Memory B cell (primary cell): ENCODE measurements at regions not wholly inside any gene's neighbourhood (a gene's known extent, or its start where the extent isn't known, plus 50 kb on each side); places are given as distances from the start of the nearest gene placed in this dataset.

Experiments
- ATAC-seq: fragments of 150-1000 bp; cut with Tn5 transposase; 2 replicates; pipeline ENCODE4 v1.10.0; 2021; ENCODE audit warnings: low read depth, mild to moderate bottlenecking, moderate library complexity
- DNase-seq, 2 donors: peaks; one replicate each; pipeline ENCODE4 v3.0.0; 2022; ENCODE audit warnings: low spot score in 2 of 2
- H3K27ac Mint-ChIP-seq: one replicate; pipeline ENCODE4 v1.8.0; 2022; ENCODE audit warnings: mild to moderate bottlenecking, moderate library complexity, mixed read lengths
- H3K27me3 Mint-ChIP-seq: one replicate; pipeline ENCODE4 v1.8.0; 2022; ENCODE audit warnings: mixed read lengths
- H3K36me3 Mint-ChIP-seq: one replicate; pipeline ENCODE4 v1.8.0; 2022; ENCODE audit warnings: mild to moderate bottlenecking, mixed read lengths
- H3K4me1 Mint-ChIP-seq: one replicate; pipeline ENCODE4 v1.8.0; 2022; ENCODE audit warnings: mixed read lengths
- H3K4me3 Mint-ChIP-seq: one replicate; pipeline ENCODE4 v1.8.0; 2022; ENCODE audit warnings: mild to moderate bottlenecking, moderate library complexity, mixed read lengths
- H3K9me3 Mint-ChIP-seq: one replicate; pipeline ENCODE4 v1.8.0; 2022; ENCODE audit warnings: mixed read lengths

- H3K9me3 Mint-ChIP-seq = peaks cover 1% of the 10 kb centered on the region
- no peak overlapping the region for H3K27ac Mint-ChIP-seq
- DNase-seq = no peak
- no peaks in the 10 kb centered on the region for H3K36me3 Mint-ChIP-seq
- ATAC-seq = no peak
- no peaks in the 10 kb centered on the region for H3K4me1 Mint-ChIP-seq
- no peaks in the 10 kb centered on the region for H3K27me3 Mint-ChIP-seq
- no peak overlapping the region for H3K4me3 Mint-ChIP-seq
Measured at GRCh38 chr13:70388935-70389334, 280.7 kb upstream of the KLHL1 start.

GRCh38 chr13:70386919-70387318 lies 278.7 kb upstream of the KLHL1 start:
- no peak overlapping the region for H3K4me3 Mint-ChIP-seq
- no peaks in the 10 kb centered on the region for H3K36me3 Mint-ChIP-seq
- DNase-seq = no peak
- no peaks in the 10 kb centered on the region for H3K27me3 Mint-ChIP-seq
- no peak overlapping the region for H3K27ac Mint-ChIP-seq
- no peaks in the 10 kb centered on the region for H3K4me1 Mint-ChIP-seq
- no peaks in the 10 kb centered on the region for H3K9me3 Mint-ChIP-seq
- ATAC-seq = no peak

DNA sequence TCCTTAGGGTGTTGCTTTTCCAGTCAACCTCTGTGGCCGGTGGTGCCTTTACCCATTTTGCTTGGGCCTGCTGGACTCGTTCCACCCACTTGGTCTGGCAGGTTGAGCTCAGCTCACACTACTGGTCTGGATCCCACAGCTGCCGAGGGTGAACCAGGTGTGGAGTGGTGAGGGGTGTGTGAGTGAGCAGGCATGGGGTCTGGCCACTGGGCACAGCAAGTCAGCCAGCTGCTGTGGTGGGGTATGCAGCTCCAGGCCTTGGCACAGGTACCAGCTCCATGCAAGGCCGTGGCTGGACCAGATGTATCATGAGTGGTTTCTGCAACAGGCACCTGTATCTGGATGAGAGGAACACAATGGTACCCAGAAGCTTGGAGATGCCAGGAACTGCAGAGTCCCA lies 277.6 kb upstream of the KLHL1 start:
- no peaks in the 10 kb centered on the region for H3K27me3 Mint-ChIP-seq
- no peak for ATAC-seq
- no peak for DNase-seq
- H3K36me3 Mint-ChIP-seq = no peaks in the 10 kb centered on the region
- H3K9me3 Mint-ChIP-seq = no peaks in the 10 kb centered on the region
- H3K4me1 Mint-ChIP-seq = no peaks in the 10 kb centered on the region
- H3K4me3 Mint-ChIP-seq = no peak overlapping the region
- no peak overlapping the region for H3K27ac Mint-ChIP-seq

DNA sequence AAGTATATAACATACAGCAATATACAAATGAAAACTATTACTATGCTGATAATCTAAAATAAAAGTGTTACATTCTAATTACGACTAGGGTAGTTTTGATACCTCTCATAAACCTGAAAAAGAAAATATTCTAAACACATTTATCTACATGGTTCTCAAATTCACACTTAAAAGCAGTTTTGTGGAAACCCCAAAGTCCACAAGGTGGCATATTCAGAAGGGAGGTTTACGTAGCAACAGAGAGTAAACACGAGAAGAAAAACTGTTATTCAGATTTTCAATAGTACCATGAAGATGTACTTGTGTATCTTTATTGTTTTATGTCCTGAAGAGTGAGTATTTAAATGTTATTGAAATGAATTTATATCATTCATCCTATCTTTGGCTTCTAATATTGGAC lies 275.9 kb upstream of the KLHL1 start:
- no peak overlapping the region for H3K27ac Mint-ChIP-seq
- no peak for ATAC-seq
- no peaks in the 10 kb centered on the region for H3K27me3 Mint-ChIP-seq
- H3K4me1 Mint-ChIP-seq = no peaks in the 10 kb centered on the region
- H3K36me3 Mint-ChIP-seq = no peaks in the 10 kb centered on the region
- no peak for DNase-seq
- H3K9me3 Mint-ChIP-seq = peaks cover 3% of the 10 kb centered on the region
- H3K4me3 Mint-ChIP-seq = no peak overlapping the region

DNA sequence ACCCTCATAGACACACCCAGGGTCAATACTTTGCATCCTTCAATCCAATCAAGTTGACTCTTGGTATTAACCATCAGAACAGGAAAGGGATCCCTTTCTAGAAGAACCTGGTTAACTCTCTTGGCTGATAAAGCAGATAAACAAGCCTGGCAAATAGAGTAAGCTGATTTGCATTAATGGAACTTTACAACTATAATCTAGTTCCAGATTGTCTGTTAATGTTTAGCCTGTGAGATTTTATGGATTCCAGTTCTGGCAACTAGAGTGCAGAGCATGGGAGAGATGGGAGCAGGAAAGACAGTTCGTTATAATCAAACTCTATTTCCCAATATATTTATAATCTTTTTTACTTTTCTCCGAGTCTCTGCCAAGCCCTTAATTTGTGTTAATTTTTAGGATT lies 272.6 kb upstream of the KLHL1 start:
- H3K27ac Mint-ChIP-seq = no peak overlapping the region
- ATAC-seq (no peak), DNase-seq (no peak)
- no peaks in the 10 kb centered on the region for H3K4me1 Mint-ChIP-seq
- H3K36me3 Mint-ChIP-seq = no peaks in the 10 kb centered on the region
- H3K27me3 Mint-ChIP-seq = no peaks in the 10 kb centered on the region
- H3K9me3 Mint-ChIP-seq = peaks cover 6% of the 10 kb centered on the region
- H3K4me3 Mint-ChIP-seq = no peak overlapping the region

DNA sequence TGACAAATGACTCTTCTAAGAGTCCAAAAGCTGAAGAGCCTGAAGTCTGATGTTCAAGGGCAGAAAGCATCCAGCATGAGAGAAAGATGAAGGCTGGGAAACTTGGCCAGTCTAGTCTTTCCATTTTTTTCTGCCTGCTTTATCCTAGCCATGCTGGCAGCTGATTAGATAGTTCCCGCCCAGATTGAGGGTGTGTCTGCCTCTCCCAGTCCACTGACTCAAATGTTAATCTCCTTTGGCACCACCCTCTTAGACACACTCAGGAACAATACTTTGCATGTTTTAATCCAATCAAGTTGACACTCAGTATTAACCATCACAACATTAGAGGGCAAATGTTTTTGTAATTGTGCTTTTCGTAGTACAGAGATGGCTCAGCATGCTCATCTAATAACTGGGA lies 267.5 kb upstream of the KLHL1 start:
- Mint-ChIP-seq H3K36me3 (no peaks in the 10 kb centered on the region), H3K9me3 (peaks cover 7% of the 10 kb centered on the region), H3K4me3 (no peak overlapping the region), H3K4me1 (no peaks in the 10 kb centered on the region), H3K27ac (no peak overlapping the region), H3K27me3 (no peaks in the 10 kb centered on the region)
- DNase-seq (no peak), ATAC-seq (no peak)

- H3K9me3 Mint-ChIP-seq = peaks cover 3% of the 10 kb centered on the region
- no peak for DNase-seq
- H3K27me3 Mint-ChIP-seq = no peaks in the 10 kb centered on the region
- no peak for ATAC-seq
- no peaks in the 10 kb centered on the region for H3K36me3 Mint-ChIP-seq
- H3K4me3 Mint-ChIP-seq = no peak overlapping the region
- H3K27ac Mint-ChIP-seq = no peak overlapping the region
- H3K4me1 Mint-ChIP-seq = no peaks in the 10 kb centered on the region
Measured at GRCh38 chr13:70370924-70371323, 262.7 kb upstream of the KLHL1 start.

DNA sequence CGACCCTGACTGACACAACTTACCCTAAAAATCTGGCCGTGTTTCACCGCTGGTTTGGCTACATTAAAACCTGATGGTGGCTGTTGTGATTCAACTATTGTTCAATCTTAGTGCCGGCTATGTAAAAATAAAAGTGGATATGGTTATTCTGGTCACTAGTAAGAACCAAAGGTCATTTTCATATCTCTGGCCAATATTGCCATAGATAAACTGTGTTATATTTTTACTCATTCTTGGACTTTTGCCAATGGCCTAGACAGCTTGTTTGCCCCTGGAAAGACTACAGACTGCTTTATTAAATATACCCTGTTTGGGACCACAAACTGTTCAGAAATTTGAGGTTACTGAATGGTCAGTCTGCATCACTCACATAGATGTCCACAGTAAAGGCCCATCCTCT lies 258.5 kb upstream of the KLHL1 start:
- peaks cover 3% of the 10 kb centered on the region for H3K9me3 Mint-ChIP-seq
- no peaks in the 10 kb centered on the region for H3K4me1 Mint-ChIP-seq
- no peak overlapping the region for H3K4me3 Mint-ChIP-seq
- no peaks in the 10 kb centered on the region for H3K27me3 Mint-ChIP-seq
- ATAC-seq (no peak), DNase-seq (no peak)
- no peaks in the 10 kb centered on the region for H3K36me3 Mint-ChIP-seq
- H3K27ac Mint-ChIP-seq = no peak overlapping the region

DNA sequence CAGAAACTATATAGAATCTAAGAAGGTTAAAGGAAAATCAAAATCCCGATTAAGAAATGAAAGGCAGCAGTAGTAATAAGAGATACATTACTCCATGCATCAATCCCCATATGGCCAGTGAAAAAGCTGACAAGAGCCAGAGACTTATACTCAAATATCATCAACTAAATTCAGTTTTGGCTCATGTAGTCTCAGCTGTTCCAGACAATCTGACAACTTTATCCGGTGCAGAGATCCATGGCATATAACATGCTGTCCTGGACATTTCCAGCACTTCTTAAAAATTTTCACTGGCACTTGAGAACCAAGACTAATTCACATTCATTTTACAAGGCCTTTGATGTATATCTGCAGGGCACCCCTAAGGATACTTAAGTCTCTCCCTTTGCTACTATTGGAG lies 255.7 kb upstream of the KLHL1 start:
- no peak for ATAC-seq
- peaks cover 3% of the 10 kb centered on the region for H3K9me3 Mint-ChIP-seq
- no peaks in the 10 kb centered on the region for H3K36me3 Mint-ChIP-seq
- H3K4me3 Mint-ChIP-seq = no peak overlapping the region
- no peaks in the 10 kb centered on the region for H3K4me1 Mint-ChIP-seq
- H3K27ac Mint-ChIP-seq = no peak overlapping the region
- DNase-seq = no peak
- H3K27me3 Mint-ChIP-seq = no peaks in the 10 kb centered on the region

GRCh38 chr13:70362820-70363570 lies 254.7 kb upstream of the KLHL1 start:
- H3K4me3 Mint-ChIP-seq = no peak overlapping the region

GRCh38 chr13:70357031-70357430 lies 248.8 kb upstream of the KLHL1 start:
- Mint-ChIP-seq H3K27me3 (no peaks in the 10 kb centered on the region), H3K9me3 (peaks cover 3% of the 10 kb centered on the region), H3K36me3 (no peaks in the 10 kb centered on the region), H3K4me3 (no peak overlapping the region), H3K4me1 (no peaks in the 10 kb centered on the region), H3K27ac (no peak overlapping the region)
- ATAC-seq (no peak), DNase-seq (no peak)

More at GRCh38 chr13:70362820-70363570, 254.7 kb upstream of the KLHL1 start:
- no peak overlapping the region for H3K27ac Mint-ChIP-seq
- peaks cover 3% of the 10 kb centered on the region for H3K9me3 Mint-ChIP-seq
- H3K4me1 Mint-ChIP-seq = no peaks in the 10 kb centered on the region
- no peak for DNase-seq
- no peaks in the 10 kb centered on the region for H3K36me3 Mint-ChIP-seq
- no peaks in the 10 kb centered on the region for H3K27me3 Mint-ChIP-seq
- no peak for ATAC-seq

DNA sequence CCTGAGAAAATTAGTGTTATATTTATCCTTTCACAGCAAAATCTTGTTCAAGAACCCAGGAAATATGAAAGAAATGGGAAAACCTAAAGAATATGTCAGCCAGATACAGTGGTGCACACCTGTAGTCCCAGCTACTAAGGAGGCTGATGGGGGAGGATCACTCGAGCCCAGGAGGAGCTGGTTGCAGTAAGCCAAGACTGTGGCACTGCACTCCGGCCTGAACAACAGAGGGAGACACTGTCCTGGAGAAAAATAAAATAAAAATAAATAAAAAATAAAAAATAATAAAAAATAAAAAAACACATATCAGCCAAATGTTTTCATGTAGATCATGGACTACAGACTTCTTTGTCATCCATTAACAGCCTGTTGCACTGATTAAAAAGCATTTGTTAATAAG lies 244.8 kb upstream of the KLHL1 start:
- no peaks in the 10 kb centered on the region for H3K36me3 Mint-ChIP-seq
- H3K27ac Mint-ChIP-seq = no peak overlapping the region
- H3K27me3 Mint-ChIP-seq = no peaks in the 10 kb centered on the region
- H3K4me1 Mint-ChIP-seq = no peaks in the 10 kb centered on the region
- no peak overlapping the region for H3K4me3 Mint-ChIP-seq
- ATAC-seq = no peak
- DNase-seq = no peak
- H3K9me3 Mint-ChIP-seq = peaks cover 3% of the 10 kb centered on the region

- Mint-ChIP-seq H3K4me3 (no peak overlapping the region), H3K9me3 (peaks cover 7% of the 10 kb centered on the region), H3K4me1 (no peaks in the 10 kb centered on the region), H3K27me3 (no peaks in the 10 kb centered on the region), H3K27ac (no peak overlapping the region), H3K36me3 (no peaks in the 10 kb centered on the region)
- DNase-seq (no peak), ATAC-seq (no peak)
Measured at GRCh38 chr13:70347947-70348620, 239.8 kb upstream of the KLHL1 start.

GRCh38 chr13:70339738-70340137 lies 231.5 kb upstream of the KLHL1 start:
- DNase-seq = no peak
- no peak overlapping the region for H3K27ac Mint-ChIP-seq
- no peaks in the 10 kb centered on the region for H3K4me1 Mint-ChIP-seq
- H3K36me3 Mint-ChIP-seq = no peaks in the 10 kb centered on the region
- ATAC-seq = no peak
- H3K4me3 Mint-ChIP-seq = no peak overlapping the region
- no peaks in the 10 kb centered on the region for H3K9me3 Mint-ChIP-seq
- no peaks in the 10 kb centered on the region for H3K27me3 Mint-ChIP-seq

- H3K9me3 Mint-ChIP-seq = no peaks in the 10 kb centered on the region
- no peaks in the 10 kb centered on the region for H3K27me3 Mint-ChIP-seq
- H3K4me1 Mint-ChIP-seq = no peaks in the 10 kb centered on the region
- no peaks in the 10 kb centered on the region for H3K36me3 Mint-ChIP-seq
- ATAC-seq (no peak), DNase-seq (no peak)
- H3K27ac Mint-ChIP-seq = no peak overlapping the region
- H3K4me3 Mint-ChIP-seq = no peak overlapping the region
Measured at GRCh38 chr13:70338609-70339008, 230.4 kb upstream of the KLHL1 start.
